Activated CD4-positive, alpha-beta memory T cell treated with anti-CD3 and anti-CD28 coated beads for 36 hours (primary cell): ENCODE measurements at regions not wholly inside any gene's neighbourhood (a gene's known extent, or its start where the extent isn't known, plus 50 kb on each side); places are given as distances from the start of the nearest gene placed in this dataset.
"Not testable (repeated sequence)": the region's sequence is repeated elsewhere in the genome, so short reads cannot be mapped to it uniquely, and the experiment has no call there.

Experiments
- CTCF ChIA-PET: fragments of 350-600 bp; sonication (Branson Sonifier 250); formaldehyde crosslinking; loops from one replicate; lab custom pipeline; 2021; ENCODE audit warnings: antibody characterized with exemption, inconsistent platforms; lab: Charles Lee
- POLR2A ChIA-PET: fragments of 350-600 bp; sonication (Branson Sonifier 250); formaldehyde crosslinking; loops from one replicate; lab custom pipeline; 2021; ENCODE audit warnings: antibody characterized with exemption; lab: Charles Lee
- DNase-seq: peaks from one replicate; pipeline ENCODE4 v3.0.0-alpha.2; 2020
- H3K27ac Mint-ChIP-seq: one replicate; pipeline ENCODE4 v1.8.0; 2021; ENCODE audit warnings: mixed read lengths
- H3K27me3 Mint-ChIP-seq: one replicate; pipeline ENCODE4 v1.8.0; 2021; ENCODE audit warnings: mixed read lengths
- H3K36me3 Mint-ChIP-seq: one replicate; pipeline ENCODE4 v1.8.0; 2021; ENCODE audit warnings: mixed read lengths
- H3K4me1 Mint-ChIP-seq: one replicate; pipeline ENCODE4 v1.8.0; 2021; ENCODE audit warnings: low read depth, mixed read lengths
- H3K4me3 Mint-ChIP-seq: one replicate; pipeline ENCODE4 v1.8.0; 2021; ENCODE audit warnings: mild to moderate bottlenecking, mixed read lengths
- H3K9me3 Mint-ChIP-seq: one replicate; pipeline ENCODE4 v1.8.0; 2021; ENCODE audit warnings: mixed read lengths
- intact Hi-C: fragments of 100-400 bp; cut with micrococcal nuclease; formaldehyde crosslinking; loops from one replicate; pipeline ENCODE4 v1.15.1; 2023

- no peak for DNase-seq
- CTCF ChIA-PET, result no interaction called here
- Mint-ChIP-seq H3K9me3 (peaks cover 10% of the 10 kb centered on the region), H3K36me3 (no peaks in the 10 kb centered on the region), H3K4me3 (no peak overlapping the region), H3K27ac (no peak overlapping the region), H3K4me1 (no peaks in the 10 kb centered on the region), H3K27me3 (peaks cover 1% of the 10 kb centered on the region)
- POLR2A ChIA-PET, result no interaction called here
- intact Hi-C loops, result no loop called here
Observed at GRCh38 chr2:138293045-138293444, 208.5 kb upstream of the SPOPL start.

GRCh38 chr2:138293549-138293948, 208.0 kb upstream of the SPOPL start:
- POLR2A ChIA-PET, result no interaction called here
- Mint-ChIP-seq H3K4me3 (no peak overlapping the region), H3K27me3 (peaks cover 1% of the 10 kb centered on the region), H3K9me3 (peaks cover 8% of the 10 kb centered on the region), H3K4me1 (no peaks in the 10 kb centered on the region), H3K36me3 (no peaks in the 10 kb centered on the region), H3K27ac (no peak overlapping the region)
- DNase-seq, result no peak
- intact Hi-C loops, result no loop called here
- CTCF ChIA-PET, result no interaction called here

GRCh38 chr2:138294451-138294850, 207.1 kb upstream of the SPOPL start:
- Mint-ChIP-seq H3K27ac (no peak overlapping the region), H3K27me3 (no peaks in the 10 kb centered on the region), H3K36me3 (no peaks in the 10 kb centered on the region), H3K4me3 (no peak overlapping the region), H3K4me1 (no peaks in the 10 kb centered on the region), H3K9me3 (peaks cover 2% of the 10 kb centered on the region)
- ChIA-PET CTCF (no interaction called here), POLR2A (no interaction called here)
- intact Hi-C loops, result no loop called here
- no peak for DNase-seq

- CTCF ChIA-PET, result no interaction called here
- no peaks in the 10 kb centered on the region for H3K27me3 Mint-ChIP-seq
- intact Hi-C loops, result no loop called here
Observed at GRCh38 chr2:138296365-138296764, 205.2 kb upstream of the SPOPL start.

GRCh38 chr2:138298120-138298814, 203.3 kb upstream of the SPOPL start:
- Mint-ChIP-seq H3K27ac (no peak overlapping the region), H3K4me3 (no peak overlapping the region), H3K9me3 (no peaks in the 10 kb centered on the region), H3K27me3 (no peaks in the 10 kb centered on the region), H3K4me1 (no peaks in the 10 kb centered on the region), H3K36me3 (no peaks in the 10 kb centered on the region)
- ChIA-PET POLR2A (no interaction called here), CTCF (no interaction called here)
- no peak for DNase-seq
- intact Hi-C loops, result no loop called here

More at GRCh38 chr2:138296365-138296764, 205.2 kb upstream of the SPOPL start:
- H3K4me1 Mint-ChIP-seq, result no peaks in the 10 kb centered on the region
- H3K9me3 Mint-ChIP-seq, result peaks cover under 1% of the 10 kb centered on the region
- no peaks in the 10 kb centered on the region for H3K36me3 Mint-ChIP-seq
- no peak overlapping the region for H3K27ac Mint-ChIP-seq
- H3K4me3 Mint-ChIP-seq, result no peak overlapping the region
- POLR2A ChIA-PET, result no interaction called here
- no peak for DNase-seq

GRCh38 chr2:138298900-138299299, 202.7 kb upstream of the SPOPL start:
- CTCF ChIA-PET, result no interaction called here
- no peaks in the 10 kb centered on the region for H3K4me1 Mint-ChIP-seq

GRCh38 chr2:138306626-138307025, 194.9 kb upstream of the SPOPL start:
- H3K27ac Mint-ChIP-seq, result no peak overlapping the region
- ChIA-PET CTCF (no interaction called here), POLR2A (no interaction called here)
- no peak overlapping the region for H3K4me3 Mint-ChIP-seq
- no peaks in the 10 kb centered on the region for H3K27me3 Mint-ChIP-seq
- H3K36me3 Mint-ChIP-seq, result no peaks in the 10 kb centered on the region
- intact Hi-C loops, result no loop called here
- H3K4me1 Mint-ChIP-seq, result no peaks in the 10 kb centered on the region
- DNase-seq, result no peak
- no peaks in the 10 kb centered on the region for H3K9me3 Mint-ChIP-seq

More at GRCh38 chr2:138298900-138299299, 202.7 kb upstream of the SPOPL start:
- POLR2A ChIA-PET, result no interaction called here
- no peak overlapping the region for H3K27ac Mint-ChIP-seq
- DNase-seq, result no peak
- no peaks in the 10 kb centered on the region for H3K36me3 Mint-ChIP-seq
- H3K4me3 Mint-ChIP-seq, result no peak overlapping the region
- H3K9me3 Mint-ChIP-seq, result no peaks in the 10 kb centered on the region
- H3K27me3 Mint-ChIP-seq, result no peaks in the 10 kb centered on the region
- intact Hi-C loops, result no loop called here

GRCh38 chr2:138307099-138307498, 194.5 kb upstream of the SPOPL start:
- Mint-ChIP-seq H3K27me3 (no peaks in the 10 kb centered on the region), H3K27ac (no peak overlapping the region), H3K4me3 (no peak overlapping the region), H3K9me3 (no peaks in the 10 kb centered on the region), H3K4me1 (no peaks in the 10 kb centered on the region), H3K36me3 (no peaks in the 10 kb centered on the region)
- no peak for DNase-seq
- intact Hi-C loops, result no loop called here
- ChIA-PET POLR2A (interaction anchor here (0.7 kb wide), 1 partner anchor 565 kb away, joined by 3 read pairs; no protein-coding TSS in a partner anchor), CTCF (no interaction called here)

GRCh38 chr2:138309760-138310159, 191.8 kb upstream of the SPOPL start:
- no peak overlapping the region for H3K27ac Mint-ChIP-seq
- H3K4me1 Mint-ChIP-seq, result no peaks in the 10 kb centered on the region
- ChIA-PET CTCF (no interaction called here), POLR2A (no interaction called here)
- peaks cover 4% of the 10 kb centered on the region for H3K9me3 Mint-ChIP-seq
- DNase-seq, result no peak
- intact Hi-C loops, result no loop called here
- peaks cover 2% of the 10 kb centered on the region for H3K36me3 Mint-ChIP-seq
- H3K4me3 Mint-ChIP-seq, result no peak overlapping the region
- H3K27me3 Mint-ChIP-seq, result peaks cover 2% of the 10 kb centered on the region

- ChIA-PET POLR2A (no interaction called here), CTCF (no interaction called here)
Observed at GRCh38 chr2:138312061-138312460, 189.5 kb upstream of the SPOPL start.

GRCh38 chr2:138315619-138316018, 186.0 kb upstream of the SPOPL start:
- H3K4me3 Mint-ChIP-seq, H3K27me3 Mint-ChIP-seq, CTCF ChIA-PET, H3K4me1 Mint-ChIP-seq, H3K27ac Mint-ChIP-seq, POLR2A ChIA-PET, H3K36me3 Mint-ChIP-seq, intact Hi-C loops, DNase-seq: not testable (repeated sequence)
- peaks cover 18% of the 10 kb centered on the region for H3K9me3 Mint-ChIP-seq

More at GRCh38 chr2:138312061-138312460, 189.5 kb upstream of the SPOPL start:
- Mint-ChIP-seq H3K36me3 (peaks cover 4% of the 10 kb centered on the region), H3K27me3 (peaks cover 2% of the 10 kb centered on the region), H3K27ac (no peak overlapping the region), H3K9me3 (peaks cover 18% of the 10 kb centered on the region), H3K4me3 (no peak overlapping the region), H3K4me1 (no peaks in the 10 kb centered on the region)
- intact Hi-C loops, result no loop called here
- no peak for DNase-seq

GRCh38 chr2:138319616-138320015, 182.0 kb upstream of the SPOPL start:
- DNase-seq, result no peak

GRCh38 chr2:138321458-138321857, 180.1 kb upstream of the SPOPL start:
- CTCF ChIA-PET, result no interaction called here
- Mint-ChIP-seq H3K4me3 (no peak overlapping the region), H3K9me3 (peaks cover under 1% of the 10 kb centered on the region), H3K27ac (no peak overlapping the region), H3K4me1 (no peaks in the 10 kb centered on the region), H3K36me3 (no peaks in the 10 kb centered on the region), H3K27me3 (no peaks in the 10 kb centered on the region)
- POLR2A ChIA-PET, result no interaction called here
- intact Hi-C loops, result no loop called here
- no peak for DNase-seq

More at GRCh38 chr2:138319616-138320015, 182.0 kb upstream of the SPOPL start:
- Mint-ChIP-seq H3K4me3 (no peak overlapping the region), H3K36me3 (peaks cover 2% of the 10 kb centered on the region), H3K9me3 (peaks cover 14% of the 10 kb centered on the region), H3K4me1 (no peaks in the 10 kb centered on the region), H3K27me3 (no peaks in the 10 kb centered on the region), H3K27ac (no peak overlapping the region)
- intact Hi-C loops, result no loop called here
- CTCF ChIA-PET, result no interaction called here
- POLR2A ChIA-PET, result no interaction called here
